Activated CD4-positive, alpha-beta memory T cell treated with anti-CD3 and anti-CD28 coated beads for 36 hours (primary cell): ENCODE measurements at regions not wholly inside any gene's neighbourhood (a gene's known extent, or its start where the extent isn't known, plus 50 kb on each side); places are given as distances from the start of the nearest gene placed in this dataset.

Experiments
- CTCF ChIA-PET: fragments of 350-600 bp; sonication (Branson Sonifier 250); formaldehyde crosslinking; loops from one replicate; lab custom pipeline; 2021; ENCODE audit warnings: antibody characterized with exemption, inconsistent platforms; lab: Charles Lee
- POLR2A ChIA-PET: fragments of 350-600 bp; sonication (Branson Sonifier 250); formaldehyde crosslinking; loops from one replicate; lab custom pipeline; 2021; ENCODE audit warnings: antibody characterized with exemption; lab: Charles Lee
- DNase-seq: peaks from one replicate; pipeline ENCODE4 v3.0.0-alpha.2; 2020
- H3K27ac Mint-ChIP-seq: one replicate; pipeline ENCODE4 v1.8.0; 2021; ENCODE audit warnings: mixed read lengths
- H3K27me3 Mint-ChIP-seq: one replicate; pipeline ENCODE4 v1.8.0; 2021; ENCODE audit warnings: mixed read lengths
- H3K36me3 Mint-ChIP-seq: one replicate; pipeline ENCODE4 v1.8.0; 2021; ENCODE audit warnings: mixed read lengths
- H3K4me1 Mint-ChIP-seq: one replicate; pipeline ENCODE4 v1.8.0; 2021; ENCODE audit warnings: low read depth, mixed read lengths
- H3K4me3 Mint-ChIP-seq: one replicate; pipeline ENCODE4 v1.8.0; 2021; ENCODE audit warnings: mild to moderate bottlenecking, mixed read lengths
- H3K9me3 Mint-ChIP-seq: one replicate; pipeline ENCODE4 v1.8.0; 2021; ENCODE audit warnings: mixed read lengths
- intact Hi-C: fragments of 100-400 bp; cut with micrococcal nuclease; formaldehyde crosslinking; loops from one replicate; pipeline ENCODE4 v1.15.1; 2023

- POLR2A ChIA-PET = no interaction called here
- peaks cover 20% of the 10 kb centered on the region for H3K9me3 Mint-ChIP-seq
- CTCF ChIA-PET = interaction anchor here (0.7 kb wide), 1 partner anchor 26 kb away, joined by 3 read pairs; no protein-coding TSS in a partner anchor
- DNase-seq = no peak
- H3K4me1 Mint-ChIP-seq = no peaks in the 10 kb centered on the region
- H3K4me3 Mint-ChIP-seq = no peak overlapping the region
- intact Hi-C loops = no loop called here
- H3K36me3 Mint-ChIP-seq = no peaks in the 10 kb centered on the region
- no peak overlapping the region for H3K27ac Mint-ChIP-seq
- H3K27me3 Mint-ChIP-seq = no peaks in the 10 kb centered on the region
Measured at GRCh38 chr3:76643623-76644304, 396.1 kb upstream of the ROBO2 start.

GRCh38 chr3:76644305-76644675 lies 395.6 kb upstream of the ROBO2 start:
- POLR2A ChIA-PET = no interaction called here
- Mint-ChIP-seq H3K36me3 (no peaks in the 10 kb centered on the region), H3K4me1 (no peaks in the 10 kb centered on the region), H3K4me3 (no peak overlapping the region), H3K27ac (no peak overlapping the region), H3K9me3 (peaks cover 20% of the 10 kb centered on the region), H3K27me3 (no peaks in the 10 kb centered on the region)
- intact Hi-C loops = no loop called here
- CTCF ChIA-PET = no interaction called here
- no peak for DNase-seq

- Mint-ChIP-seq H3K4me3 (no peak overlapping the region), H3K27ac (no peak overlapping the region), H3K36me3 (no peaks in the 10 kb centered on the region), H3K27me3 (no peaks in the 10 kb centered on the region), H3K9me3 (peaks cover 18% of the 10 kb centered on the region), H3K4me1 (no peaks in the 10 kb centered on the region)
- DNase-seq = no peak
- intact Hi-C loops = no loop called here
- ChIA-PET POLR2A (no interaction called here), CTCF (interaction anchor here (0.5 kb wide), 1 partner anchor 691 kb away, joined by 3 read pairs; no protein-coding TSS in a partner anchor)
Measured at GRCh38 chr3:76645724-76646123, 394.2 kb upstream of the ROBO2 start.

- H3K36me3 Mint-ChIP-seq = no peaks in the 10 kb centered on the region
- CTCF ChIA-PET = no interaction called here
- DNase-seq = no peak
- intact Hi-C loops = no loop called here
- POLR2A ChIA-PET = no interaction called here
- peaks cover 22% of the 10 kb centered on the region for H3K9me3 Mint-ChIP-seq
- H3K4me1 Mint-ChIP-seq = no peaks in the 10 kb centered on the region
- no peak overlapping the region for H3K4me3 Mint-ChIP-seq
- no peaks in the 10 kb centered on the region for H3K27me3 Mint-ChIP-seq
- H3K27ac Mint-ChIP-seq = no peak overlapping the region
Measured at GRCh38 chr3:76646921-76647562, 392.9 kb upstream of the ROBO2 start.

- H3K9me3 Mint-ChIP-seq = peaks cover 10% of the 10 kb centered on the region
- ChIA-PET POLR2A (no interaction called here), CTCF (no interaction called here)
- no peaks in the 10 kb centered on the region for H3K27me3 Mint-ChIP-seq
- no peak for DNase-seq
- H3K27ac Mint-ChIP-seq = no peak overlapping the region
- intact Hi-C loops = no loop called here
- no peaks in the 10 kb centered on the region for H3K4me1 Mint-ChIP-seq
- H3K4me3 Mint-ChIP-seq = no peak overlapping the region
- no peaks in the 10 kb centered on the region for H3K36me3 Mint-ChIP-seq
Measured at GRCh38 chr3:76651784-76652183, 388.1 kb upstream of the ROBO2 start.

GRCh38 chr3:76652524-76652923 lies 387.4 kb upstream of the ROBO2 start:
- Mint-ChIP-seq H3K36me3 (no peaks in the 10 kb centered on the region), H3K27ac (no peak overlapping the region), H3K4me1 (no peaks in the 10 kb centered on the region), H3K9me3 (peaks cover 7% of the 10 kb centered on the region), H3K27me3 (no peaks in the 10 kb centered on the region), H3K4me3 (no peak overlapping the region)
- intact Hi-C loops = no loop called here
- POLR2A ChIA-PET = no interaction called here
- CTCF ChIA-PET = no interaction called here
- no peak for DNase-seq

- POLR2A ChIA-PET = no interaction called here
- intact Hi-C loops = no loop called here
- Mint-ChIP-seq H3K9me3 (peaks cover 7% of the 10 kb centered on the region), H3K4me3 (no peak overlapping the region), H3K27ac (no peak overlapping the region), H3K4me1 (no peaks in the 10 kb centered on the region), H3K36me3 (no peaks in the 10 kb centered on the region), H3K27me3 (no peaks in the 10 kb centered on the region)
- CTCF ChIA-PET = no interaction called here
- no peak for DNase-seq
Measured at GRCh38 chr3:76653640-76654251, 386.2 kb upstream of the ROBO2 start.

- Mint-ChIP-seq H3K9me3 (peaks cover 11% of the 10 kb centered on the region), H3K4me1 (no peaks in the 10 kb centered on the region)
- POLR2A ChIA-PET = no interaction called here
Measured at GRCh38 chr3:76656531-76657070, 383.3 kb upstream of the ROBO2 start.

GRCh38 chr3:76657909-76658308 lies 382.0 kb upstream of the ROBO2 start:
- CTCF ChIA-PET = no interaction called here
- no peak overlapping the region for H3K27ac Mint-ChIP-seq
- no peaks in the 10 kb centered on the region for H3K27me3 Mint-ChIP-seq
- H3K9me3 Mint-ChIP-seq = peaks cover 8% of the 10 kb centered on the region
- POLR2A ChIA-PET = no interaction called here
- DNase-seq = no peak
- no peaks in the 10 kb centered on the region for H3K4me1 Mint-ChIP-seq
- H3K36me3 Mint-ChIP-seq = no peaks in the 10 kb centered on the region
- intact Hi-C loops = no loop called here
- no peak overlapping the region for H3K4me3 Mint-ChIP-seq

More at GRCh38 chr3:76656531-76657070, 383.3 kb upstream of the ROBO2 start:
- no peaks in the 10 kb centered on the region for H3K36me3 Mint-ChIP-seq
- no peak overlapping the region for H3K27ac Mint-ChIP-seq
- intact Hi-C loops = no loop called here
- H3K4me3 Mint-ChIP-seq = no peak overlapping the region
- DNase-seq = no peak
- CTCF ChIA-PET = no interaction called here
- no peaks in the 10 kb centered on the region for H3K27me3 Mint-ChIP-seq

- no peak overlapping the region for H3K4me3 Mint-ChIP-seq
- POLR2A ChIA-PET = no interaction called here
- CTCF ChIA-PET = no interaction called here
- H3K9me3 Mint-ChIP-seq = peaks cover 12% of the 10 kb centered on the region
- no peaks in the 10 kb centered on the region for H3K27me3 Mint-ChIP-seq
- no peak for DNase-seq
- H3K4me1 Mint-ChIP-seq = no peaks in the 10 kb centered on the region
- H3K27ac Mint-ChIP-seq = no peak overlapping the region
- H3K36me3 Mint-ChIP-seq = no peaks in the 10 kb centered on the region
- intact Hi-C loops = no loop called here
Measured at GRCh38 chr3:76661527-76662250, 378.2 kb upstream of the ROBO2 start.

- H3K9me3 Mint-ChIP-seq = peaks cover 14% of the 10 kb centered on the region
- no peaks in the 10 kb centered on the region for H3K36me3 Mint-ChIP-seq
- intact Hi-C loops = no loop called here
- no peak overlapping the region for H3K27ac Mint-ChIP-seq
- ChIA-PET POLR2A (no interaction called here), CTCF (no interaction called here)
- H3K4me3 Mint-ChIP-seq = no peak overlapping the region
- DNase-seq = no peak
- no peaks in the 10 kb centered on the region for H3K4me1 Mint-ChIP-seq
- H3K27me3 Mint-ChIP-seq = no peaks in the 10 kb centered on the region
Measured at GRCh38 chr3:76664816-76665215, 375.1 kb upstream of the ROBO2 start.

GRCh38 chr3:76668653-76669052 lies 371.2 kb upstream of the ROBO2 start:
- no peak for DNase-seq
- POLR2A ChIA-PET = no interaction called here
- H3K27ac Mint-ChIP-seq = no peak overlapping the region
- CTCF ChIA-PET = no interaction called here
- H3K9me3 Mint-ChIP-seq = peaks cover 18% of the 10 kb centered on the region
- H3K4me3 Mint-ChIP-seq = no peak overlapping the region
- H3K4me1 Mint-ChIP-seq = no peaks in the 10 kb centered on the region
- H3K36me3 Mint-ChIP-seq = no peaks in the 10 kb centered on the region
- intact Hi-C loops = no loop called here
- no peaks in the 10 kb centered on the region for H3K27me3 Mint-ChIP-seq
